GM21526 (cell line): ENCODE measurements at regions not wholly inside any gene's neighbourhood (a gene's known extent, or its start where the extent isn't known, plus 50 kb on each side); places are given as distances from the start of the nearest gene placed in this dataset.

Source experiments
- ATAC-seq: cut with Tn5 transposase; IDR thresholded peaks from one replicate; pipeline ENCODE4 v1.9.1; 2021; ENCODE audit warnings: moderate library complexity; ENCODE audit not compliant: unreplicated experiment, low FRiP score

DNA sequence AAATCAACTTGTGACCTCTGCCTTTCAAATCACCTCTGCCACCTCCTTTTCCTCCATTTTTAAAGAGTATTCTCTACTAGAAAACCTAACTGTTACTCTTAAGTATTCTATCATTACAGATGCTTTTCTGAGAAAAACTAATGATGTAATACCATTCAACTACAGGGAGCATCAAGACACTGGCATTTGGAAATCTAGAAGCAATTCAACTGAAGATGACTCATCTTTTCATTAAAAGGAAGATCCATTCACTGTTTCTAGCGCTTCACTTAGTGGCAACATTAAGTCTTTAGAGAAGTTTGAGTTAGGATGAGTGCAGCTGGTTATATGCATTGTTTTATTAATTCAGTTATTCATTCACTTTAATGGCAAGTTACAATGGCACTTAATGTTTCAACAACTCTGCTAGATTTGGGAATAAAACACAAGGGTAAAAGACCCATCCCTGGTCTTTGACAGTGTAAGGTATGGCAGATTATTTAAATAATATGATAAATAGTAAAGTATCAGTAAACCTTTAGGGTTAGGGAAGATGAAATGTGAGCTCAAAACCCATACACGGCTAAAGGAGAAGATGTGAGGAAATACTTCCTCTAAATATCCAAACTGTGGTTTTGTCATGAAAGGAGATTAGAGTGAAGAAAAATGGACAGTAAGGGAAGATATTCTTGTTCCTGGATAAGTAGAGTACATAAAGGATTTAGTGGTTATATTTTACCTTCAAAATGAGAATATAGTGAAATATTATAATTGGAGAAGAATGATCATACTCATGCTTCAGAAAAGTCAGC, 61.7 kb downstream of the KCNJ2 start:
- no peak for ATAC-seq

DNA sequence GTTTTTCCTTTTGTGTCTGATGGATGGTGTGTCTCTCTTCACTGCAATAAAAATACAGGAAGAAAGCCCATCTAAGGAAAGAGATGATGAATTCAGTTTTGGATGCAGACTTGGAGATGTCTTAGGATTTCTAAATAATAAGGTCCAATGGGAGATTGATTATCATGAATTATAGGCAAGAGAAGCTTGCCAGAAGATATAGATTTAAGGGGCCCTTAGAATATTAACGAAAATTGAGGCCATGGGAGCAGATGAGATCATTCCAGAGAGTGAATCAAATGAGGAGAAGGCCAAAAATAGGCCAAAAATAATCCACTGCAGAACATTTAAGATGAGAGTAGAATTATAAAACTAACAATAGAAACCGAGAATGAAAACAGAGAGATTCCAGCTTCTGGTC, 63.1 kb downstream of the KCNJ2 start:
- no peak for ATAC-seq

DNA sequence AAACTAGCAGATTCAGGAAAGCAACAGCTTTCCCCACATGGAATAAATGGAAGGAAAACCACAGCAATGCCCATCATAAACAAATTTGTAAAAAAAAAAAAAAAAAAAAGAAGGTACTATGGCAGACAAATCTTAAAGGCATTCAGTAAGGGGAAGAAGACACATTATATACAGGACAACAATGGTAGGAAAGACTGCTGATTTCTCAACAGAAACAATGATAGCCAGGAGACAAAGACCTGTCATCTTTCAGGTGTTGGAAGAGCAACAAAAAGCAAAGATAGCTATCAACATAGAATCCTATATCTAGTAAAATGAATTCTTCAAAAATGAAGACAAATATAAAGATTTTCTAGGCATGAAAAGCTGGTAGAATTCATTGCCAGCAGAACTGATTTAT, 65.9 kb downstream of the KCNJ2 start:
- no peak for ATAC-seq

DNA sequence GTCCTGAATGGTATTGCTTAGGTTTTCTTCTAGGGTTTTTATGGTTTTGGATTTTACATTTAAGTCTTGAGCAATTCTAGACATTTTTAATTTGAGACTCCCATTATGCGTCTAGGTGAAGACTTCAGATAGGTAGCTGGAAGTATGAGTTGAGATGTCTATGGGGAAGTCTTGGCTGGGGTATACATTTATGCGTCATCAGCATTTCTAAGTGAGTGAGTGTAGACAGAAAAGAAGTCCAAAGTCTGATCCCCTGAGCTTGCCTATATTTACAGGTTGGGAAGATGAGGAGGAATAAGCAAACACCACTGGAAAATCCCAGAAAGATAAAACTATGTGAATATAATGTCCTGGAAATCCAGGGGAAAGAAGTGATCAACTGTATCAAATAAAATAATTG, 68.9 kb downstream of the KCNJ2 start:
- ATAC-seq: no peak

DNA sequence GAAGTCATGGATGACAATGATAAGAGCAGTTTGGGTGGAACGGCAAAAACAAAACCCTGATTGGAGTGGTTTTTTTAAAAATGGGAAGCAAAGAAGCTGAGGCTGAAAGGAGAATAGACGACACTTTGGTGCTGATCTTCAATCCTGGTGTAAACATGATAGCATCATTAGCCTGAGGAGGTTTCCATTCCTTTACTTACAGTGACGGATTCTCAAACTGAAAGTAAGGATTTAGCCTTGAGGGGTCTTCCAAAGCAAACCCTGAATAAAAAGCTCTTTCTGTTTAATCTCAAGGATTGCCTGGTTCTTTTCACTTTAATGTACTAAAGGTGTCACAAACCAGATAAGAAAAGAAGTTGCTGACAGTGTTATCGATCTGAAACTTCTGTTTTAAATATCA, 69.3 kb downstream of the KCNJ2 start:
- no peak for ATAC-seq

DNA sequence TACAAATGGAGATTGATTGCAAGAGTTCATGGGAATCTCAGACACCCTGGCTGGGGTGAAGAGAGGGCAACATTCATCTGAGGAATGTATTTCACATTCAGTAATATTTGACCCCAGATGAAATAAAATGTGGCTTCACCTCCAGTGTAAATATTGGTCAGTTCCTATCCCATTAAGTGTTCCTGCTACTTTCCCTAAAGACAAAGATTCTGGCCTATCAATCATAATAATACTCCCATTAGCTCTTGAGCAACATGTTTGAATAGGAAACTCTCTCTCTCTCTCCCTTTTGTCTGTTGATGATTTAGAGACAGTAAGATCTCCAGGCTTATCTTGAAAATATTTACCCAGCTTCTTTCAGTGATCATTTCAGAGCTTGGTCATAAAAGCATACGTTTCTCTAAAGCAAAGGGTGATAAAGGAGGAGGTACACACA, 70.1 kb downstream of the KCNJ2 start:
- no peak for ATAC-seq

DNA sequence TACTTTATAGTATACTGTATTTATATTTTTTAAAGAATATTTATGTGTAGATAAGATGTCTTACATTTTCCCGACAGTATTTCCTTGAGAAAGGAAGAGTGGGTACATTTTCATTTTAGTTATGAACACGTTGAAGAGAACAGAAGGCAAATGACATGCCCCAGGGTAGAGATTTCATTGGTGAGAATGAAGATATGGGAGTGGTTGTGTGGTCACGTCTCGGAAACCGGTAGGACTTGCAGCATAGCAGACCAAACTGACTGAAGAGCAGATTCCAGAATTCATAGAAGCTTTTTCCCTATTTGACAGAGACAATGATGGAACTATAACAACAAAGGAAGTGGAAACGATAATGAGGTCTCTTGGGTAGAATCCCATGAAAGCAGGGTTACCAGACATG, 71.7 kb downstream of the KCNJ2 start:
- ATAC-seq: no peak

DNA sequence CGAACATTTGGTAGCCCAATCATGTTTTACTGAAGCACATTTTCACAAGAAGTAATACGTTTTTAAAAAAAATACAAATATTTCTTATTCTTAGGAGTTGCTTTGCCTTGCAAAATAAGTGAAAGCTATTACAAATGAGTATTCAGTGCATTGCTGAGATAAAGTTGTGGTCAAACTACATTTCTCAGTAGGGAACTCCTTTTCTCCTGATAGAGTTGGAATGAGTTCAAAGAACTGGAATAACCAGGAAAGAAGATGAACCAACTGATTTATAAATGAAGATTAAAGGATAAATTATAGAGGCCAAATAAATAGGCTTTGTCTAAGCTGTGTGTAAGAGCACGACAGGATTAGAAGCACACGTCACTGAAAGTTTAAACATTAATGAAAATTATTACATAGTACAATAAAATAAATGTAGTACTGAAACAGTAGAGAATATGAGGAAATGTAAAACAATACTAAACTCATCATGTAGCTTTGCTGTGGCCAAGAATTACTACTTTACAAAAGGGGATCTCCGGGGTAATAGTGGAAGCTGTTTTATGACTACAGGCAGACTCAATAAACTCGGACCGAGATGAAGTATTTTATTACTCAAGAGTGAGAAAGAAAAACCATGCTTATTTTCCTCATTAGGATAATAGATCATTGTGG, 73.6 kb downstream of the KCNJ2 start:
- ATAC-seq: no peak

DNA sequence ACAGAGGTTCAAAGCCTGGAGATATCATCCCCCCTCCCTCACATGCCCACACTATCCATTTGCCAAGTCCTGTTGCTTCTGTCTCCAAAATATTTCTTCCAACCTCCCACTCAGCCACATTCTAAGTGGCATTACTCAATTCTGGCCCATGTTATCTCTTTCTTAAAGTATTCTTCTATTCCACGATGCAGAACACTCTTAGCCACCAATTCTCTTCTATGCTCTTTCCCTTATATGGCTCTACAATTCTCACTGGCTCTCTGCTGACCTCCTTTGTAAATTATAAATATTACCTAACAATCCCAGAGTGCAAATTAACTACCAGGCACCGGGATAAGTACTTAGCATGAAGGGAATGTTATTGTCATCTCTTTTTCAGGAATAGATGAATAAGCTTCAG, 82.4 kb downstream of the KCNJ2 start:
- no peak for ATAC-seq

DNA sequence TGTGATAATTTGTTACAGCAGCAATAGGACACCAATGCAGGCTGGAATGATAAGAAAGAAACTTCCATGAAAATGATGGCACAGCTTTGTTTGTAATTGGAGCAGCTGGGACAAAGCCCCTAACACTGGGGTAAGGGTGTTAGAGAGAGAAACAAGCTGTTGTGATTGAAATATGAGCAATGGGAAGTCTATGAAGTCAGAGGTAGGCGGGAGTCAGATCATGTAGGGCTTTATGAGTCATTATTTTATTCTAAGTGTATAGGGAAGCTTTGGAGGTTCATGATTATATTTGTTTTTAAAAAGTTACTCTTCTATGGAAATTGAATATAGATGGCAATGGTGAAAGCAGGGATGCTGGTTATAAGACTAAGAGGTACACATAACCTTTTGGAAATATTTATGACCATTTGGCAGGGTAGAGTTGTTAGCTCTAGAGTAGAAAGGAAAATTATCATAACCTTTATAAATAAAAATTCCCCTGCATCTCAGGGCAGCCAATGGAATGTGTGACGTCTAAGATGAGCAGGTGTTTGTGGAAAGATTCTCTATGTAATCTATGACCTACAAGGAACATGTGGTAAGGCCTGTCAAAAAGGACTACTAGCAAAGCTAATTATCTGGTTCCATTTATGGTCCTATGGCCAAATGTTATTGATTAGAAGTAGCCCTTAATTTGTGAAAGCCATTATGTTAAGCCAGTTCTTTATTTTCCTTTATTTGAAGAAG, 85.6 kb downstream of the KCNJ2 start:
- no peak for ATAC-seq

DNA sequence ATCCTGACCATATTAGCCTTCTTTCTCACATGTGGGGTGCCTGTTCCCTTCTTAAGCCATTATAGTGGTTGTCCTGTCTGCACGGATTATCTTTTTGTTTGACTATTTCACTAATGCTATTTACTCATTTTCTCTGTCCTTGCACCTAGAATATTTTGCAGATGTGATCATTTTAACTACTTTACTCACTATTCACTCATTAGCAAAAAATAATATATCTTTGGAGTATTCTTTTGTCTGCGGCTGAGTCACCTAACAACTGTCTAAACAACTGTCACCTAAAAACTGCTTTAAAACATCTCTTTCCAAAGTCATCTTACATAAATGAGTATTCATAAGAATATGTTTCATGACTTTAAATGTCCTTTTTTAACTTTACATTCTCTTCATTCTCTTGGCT, 87.4 kb downstream of the KCNJ2 start:
- ATAC-seq: no peak

DNA sequence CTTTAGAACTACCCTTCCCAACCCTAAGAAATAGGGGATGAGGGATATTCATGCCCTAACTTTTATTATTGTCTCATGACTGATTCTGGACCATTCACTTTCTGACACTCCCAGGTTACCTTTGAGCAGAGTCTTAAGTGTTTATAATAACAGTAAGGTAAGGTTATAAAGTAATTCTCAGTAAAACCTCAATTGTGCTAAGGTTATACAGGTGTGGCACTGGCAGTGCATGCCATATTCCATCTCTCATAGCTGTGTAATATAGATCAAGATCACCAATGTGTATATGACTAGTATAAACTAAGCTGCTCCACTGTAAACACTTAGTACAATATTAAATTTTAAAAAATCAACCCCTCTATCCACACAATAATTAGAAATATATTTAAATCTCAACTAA, 89.1 kb downstream of the KCNJ2 start:
- no peak for ATAC-seq

DNA sequence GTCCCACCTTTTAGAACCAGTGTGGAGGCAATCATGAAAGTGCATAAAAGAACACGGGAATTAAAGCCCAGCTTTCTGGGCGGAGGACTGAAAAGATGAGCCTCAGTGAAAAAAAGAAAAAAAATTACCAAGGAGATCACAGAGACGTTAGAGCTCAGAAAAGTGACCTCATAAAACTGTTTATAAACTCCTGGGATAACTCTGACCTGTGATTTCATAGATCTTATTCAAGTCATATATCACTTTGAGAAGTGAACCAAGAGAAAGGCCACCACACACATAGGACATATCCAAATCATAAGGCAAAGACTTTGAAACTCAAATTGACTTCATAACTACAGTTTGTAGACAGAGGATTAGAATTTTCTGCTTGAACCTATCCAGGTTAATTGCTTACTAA, 90.1 kb downstream of the KCNJ2 start:
- ATAC-seq: no peak

DNA sequence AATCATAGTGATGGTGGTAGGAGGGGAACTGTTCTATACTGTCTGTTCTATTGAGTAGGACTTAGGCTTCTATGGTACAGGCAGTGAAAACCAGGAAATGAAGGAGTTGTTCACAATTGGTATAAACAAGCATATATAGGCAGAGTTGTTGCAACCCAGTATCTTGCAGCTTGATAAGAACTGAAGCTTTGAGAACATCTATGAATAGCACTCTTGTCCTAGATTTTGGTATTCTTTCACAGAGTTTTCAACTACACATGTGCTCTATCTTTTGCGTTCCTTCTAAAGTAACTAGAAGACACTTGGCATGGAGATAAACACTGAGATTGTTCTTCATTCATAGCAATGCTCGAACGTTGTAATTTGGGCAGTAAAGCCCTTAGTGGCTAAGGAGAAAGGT, 91.8 kb downstream of the KCNJ2 start:
- ATAC-seq: no peak

DNA sequence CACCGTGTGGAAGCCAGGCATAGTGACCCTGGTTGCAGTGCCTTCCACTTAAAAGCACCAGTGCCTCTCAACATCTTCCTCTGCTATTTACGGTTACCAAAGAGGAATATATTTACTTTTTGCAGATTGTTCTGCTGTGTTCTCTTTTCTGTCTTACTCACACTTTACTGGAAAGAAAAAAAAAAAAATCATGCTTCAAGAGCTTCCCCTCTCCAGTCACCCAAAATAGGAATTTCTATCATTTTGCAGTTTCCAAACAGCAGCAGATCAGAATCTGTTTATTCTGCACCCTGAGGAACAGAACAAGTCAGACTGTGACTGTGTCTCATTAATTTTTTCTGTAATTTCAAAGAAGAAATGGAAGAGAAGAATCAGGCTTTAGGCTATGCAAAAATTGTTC, 96.1 kb downstream of the KCNJ2 start:
- no peak for ATAC-seq

DNA sequence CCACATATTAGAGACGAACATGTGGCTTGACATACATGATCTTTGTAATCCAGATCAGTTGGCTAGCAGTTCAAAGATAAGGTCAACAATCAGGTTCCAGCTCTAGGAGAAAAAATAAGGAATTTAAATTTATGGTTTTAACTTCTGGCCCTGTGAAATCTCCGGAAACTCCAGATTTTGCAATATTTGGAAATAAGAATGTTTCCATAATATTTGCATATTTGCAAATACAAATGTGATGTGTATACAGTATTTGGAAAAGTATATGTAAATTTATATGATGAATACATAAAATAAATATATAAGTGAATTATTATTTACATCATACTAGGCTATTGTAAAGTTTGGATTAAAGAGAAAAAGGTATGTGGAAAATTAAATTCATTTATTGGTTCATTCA, 97.1 kb downstream of the KCNJ2 start:
- no peak for ATAC-seq

DNA sequence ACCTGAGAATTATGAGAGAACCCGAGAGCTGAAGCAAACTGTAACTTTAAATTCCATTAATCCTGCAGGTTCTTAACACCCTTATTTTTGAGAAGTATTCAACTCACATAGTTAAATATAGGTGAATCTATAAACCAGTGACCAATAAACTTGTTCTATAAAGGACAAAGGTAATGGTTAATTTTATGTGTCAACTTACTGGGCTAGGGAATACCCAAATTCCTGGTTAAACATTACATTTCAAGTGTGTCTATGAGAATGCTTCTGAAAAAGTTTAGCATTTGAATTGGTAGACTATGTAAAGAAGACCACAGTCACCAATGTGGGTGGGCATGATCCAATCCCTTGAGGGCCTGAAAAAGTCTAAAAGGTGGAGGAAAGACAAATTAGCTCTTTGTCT, 99.1 kb downstream of the KCNJ2 start:
- ATAC-seq: no peak

DNA sequence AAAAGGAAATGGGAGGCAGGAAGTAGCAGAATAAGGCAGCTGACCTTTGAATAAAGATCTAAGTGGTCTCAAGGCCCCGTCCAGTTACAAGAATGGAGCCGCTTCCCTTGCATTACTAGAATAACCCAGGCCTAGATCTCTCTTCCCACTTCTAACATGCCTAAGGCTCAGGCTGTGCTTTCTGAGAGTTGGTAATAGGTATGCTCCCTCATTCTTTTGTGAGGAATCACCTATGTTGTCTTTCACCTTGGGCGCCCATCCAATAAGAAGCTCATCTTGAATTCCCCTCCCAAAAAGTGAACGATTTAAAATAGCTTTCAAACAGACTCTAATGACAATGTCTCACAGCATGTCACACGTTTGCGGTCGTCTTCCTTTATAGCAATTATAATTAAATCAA, 101.2 kb downstream of the KCNJ2 start:
- ATAC-seq: no peak

DNA sequence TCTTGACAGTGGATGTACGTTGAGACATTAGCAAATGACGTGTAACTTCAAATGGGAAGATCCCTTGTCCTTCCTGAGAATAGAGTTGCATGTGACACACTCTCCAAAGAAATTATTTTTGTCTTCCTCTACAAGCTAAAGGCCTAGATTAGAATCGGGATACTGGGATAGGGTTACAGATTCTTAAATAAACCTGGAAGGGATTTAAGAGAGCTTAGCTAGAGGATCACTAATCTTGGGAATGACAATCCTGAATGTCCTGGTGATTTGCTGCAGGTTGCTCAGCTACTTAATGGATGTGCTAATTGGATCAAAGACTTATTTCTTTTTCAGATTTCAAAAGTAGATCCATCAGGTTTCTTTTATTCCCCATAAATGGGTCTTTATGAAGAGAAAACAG, 101.9 kb downstream of the KCNJ2 start:
- no peak for ATAC-seq

DNA sequence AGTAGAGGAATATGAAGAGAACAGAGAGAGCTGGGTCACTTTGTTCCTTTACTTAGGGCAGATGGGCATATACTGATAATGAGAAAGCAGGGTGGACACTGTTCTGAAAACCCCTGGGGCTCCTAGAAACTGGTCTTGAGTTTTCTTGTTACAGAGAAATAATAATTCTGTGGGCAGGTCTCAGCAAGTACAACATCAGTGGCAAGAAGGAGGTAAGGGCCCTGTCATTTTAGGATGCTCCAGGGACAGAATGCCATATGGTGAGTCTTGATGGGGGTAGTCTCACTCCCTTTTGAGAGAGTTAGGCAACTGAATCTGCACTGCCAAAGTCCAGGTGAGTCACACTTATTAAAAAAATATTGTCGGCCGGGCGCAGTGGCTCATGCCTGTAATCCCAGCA, 102.3 kb downstream of the KCNJ2 start:
- ATAC-seq: no peak

DNA sequence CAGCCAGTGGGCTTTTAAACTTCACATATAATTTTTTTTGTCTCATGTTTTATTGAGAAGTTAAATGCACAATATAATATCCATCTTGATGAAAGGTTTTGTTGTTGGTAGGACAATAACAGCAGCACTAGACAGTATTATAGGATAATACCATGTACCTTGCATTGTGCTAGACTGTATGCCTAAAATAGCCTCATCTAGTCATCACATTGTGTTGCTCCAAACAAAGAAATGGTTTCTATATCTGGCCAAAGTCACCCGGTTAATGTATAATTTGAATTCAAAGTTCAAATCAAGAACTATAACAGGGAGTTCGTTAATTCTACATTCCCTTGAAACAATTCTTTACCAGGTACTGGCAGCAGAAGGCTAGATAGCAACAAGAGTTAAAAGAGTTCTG, 104.9 kb downstream of the KCNJ2 start:
- no peak for ATAC-seq

DNA sequence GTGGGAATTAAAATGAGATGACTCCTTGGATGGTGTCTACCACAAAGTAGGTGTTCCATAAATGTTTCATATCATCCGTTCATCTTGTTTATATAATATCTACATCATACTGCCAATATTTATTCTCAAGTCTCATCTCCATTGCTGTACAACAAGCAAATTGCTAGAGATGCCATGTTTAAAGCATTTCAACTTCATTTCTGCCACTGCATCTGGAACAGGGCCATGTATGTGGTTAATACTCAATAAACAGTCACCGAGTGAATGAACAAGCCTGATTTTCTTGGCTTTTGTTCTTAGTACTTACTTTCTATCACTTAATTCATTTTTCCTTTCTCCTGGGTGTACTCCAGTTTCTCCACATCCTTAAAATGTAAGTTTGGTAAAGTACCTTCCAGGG, 107.6 kb downstream of the KCNJ2 start:
- no peak for ATAC-seq
